SK-MEL-5 (cell line): ENCODE measurements at regions not wholly inside any gene's neighbourhood (a gene's known extent, or its start where the extent isn't known, plus 50 kb on each side); places are given as distances from the start of the nearest gene placed in this dataset.
A peak's percentile ranks its signal among the peaks of the same experiment; 100 is the strongest.

Source experiments
- DNase-seq: peaks from one replicate; pipeline ENCODE4 v3.0.0-alpha.2; 2016; ENCODE audit warnings: low read depth, low spot score
- in situ Hi-C: cut with HindIII; loops from 2 replicates; pipeline ENCODE4 v1.10.0; 2016; ENCODE audit warnings: low sequenced_read_pairs, high pct_unique_total_duplicates, low pct_unique_long_range_greater_than_20kb

DNA sequence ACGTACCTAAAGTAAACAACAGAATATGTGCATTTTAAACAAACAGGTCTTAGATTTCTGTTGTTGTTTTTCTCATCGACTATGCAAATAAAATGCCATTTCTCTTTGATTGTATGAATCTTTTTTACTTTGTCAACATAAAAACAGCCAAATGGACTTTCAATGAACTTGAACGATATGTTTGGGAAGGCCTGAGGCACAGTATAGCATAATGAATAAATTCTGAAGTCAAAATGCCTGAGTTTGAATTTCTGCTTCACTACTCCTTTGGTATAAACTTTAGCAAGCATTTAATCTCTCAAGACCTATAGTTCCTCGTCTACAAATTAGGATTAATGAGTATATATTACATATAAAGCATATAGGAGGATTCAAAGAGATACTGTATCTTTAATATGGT lies 1369.9 kb upstream of the TENM4 start:
- in situ Hi-C loops, result no loop called here
- DNase-seq, result no peak

GRCh38 chr11:80798174-80798573 lies 1357.3 kb upstream of the TENM4 start:
- in situ Hi-C loops, result no loop called here
- DNase-seq, result no peak

DNA sequence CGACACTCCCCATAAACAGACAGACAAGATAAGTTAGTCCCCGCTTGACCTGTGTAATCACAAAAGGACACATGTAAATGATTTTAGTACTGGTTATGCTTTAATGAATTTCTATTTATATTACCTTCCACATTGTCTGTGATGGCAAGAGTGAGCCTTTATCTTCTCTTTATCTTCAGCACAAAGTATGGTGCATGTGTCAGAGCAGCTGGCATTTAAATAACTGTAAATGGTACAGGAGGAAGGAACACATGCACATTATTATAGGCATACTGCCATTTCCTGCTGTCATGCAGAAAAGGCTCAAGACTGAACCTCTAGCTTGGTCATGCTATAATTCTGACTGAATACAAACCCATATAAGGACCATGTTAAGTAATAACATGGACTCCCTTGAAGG lies 1342.7 kb upstream of the TENM4 start:
- DNase-seq, result no peak
- in situ Hi-C loops, result no loop called here

DNA sequence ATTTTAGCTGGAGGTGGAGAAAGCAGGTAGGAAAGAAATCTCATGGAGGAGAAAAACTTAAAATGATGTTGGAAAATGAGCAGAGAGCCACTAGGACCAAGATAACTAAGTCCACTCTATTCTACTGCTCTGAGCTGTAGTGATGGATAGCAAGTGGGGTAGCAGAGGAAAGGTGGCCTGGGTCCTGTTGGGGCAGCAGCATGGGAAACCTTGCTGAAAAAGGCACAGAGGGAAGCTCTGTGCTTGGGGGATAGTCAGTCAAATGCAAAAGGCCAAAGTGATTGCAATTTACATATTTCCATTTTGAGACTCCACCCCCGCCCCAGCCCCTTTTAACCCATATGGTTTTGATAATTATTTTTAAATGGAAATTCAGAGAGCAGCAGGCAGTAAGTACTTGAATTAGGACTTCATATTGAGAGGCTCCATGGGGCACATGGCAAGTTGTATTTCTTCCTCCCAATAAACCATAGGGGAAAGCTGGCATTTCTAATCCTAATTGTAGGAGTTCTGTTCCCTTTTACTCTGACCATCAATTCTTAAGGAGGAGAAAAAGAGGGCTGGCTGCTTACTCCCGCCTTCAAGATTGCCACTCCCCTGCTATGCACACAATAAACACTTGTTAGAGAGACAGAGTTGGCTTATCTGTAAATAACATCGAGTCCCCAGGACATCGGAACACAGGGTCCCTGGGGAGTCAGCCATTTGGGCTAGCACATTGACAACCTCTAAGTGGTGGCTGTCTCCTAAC lies 1341.5 kb upstream of the TENM4 start:
- in situ Hi-C loops, result no loop called here
- DNase-seq, result no peak

DNA sequence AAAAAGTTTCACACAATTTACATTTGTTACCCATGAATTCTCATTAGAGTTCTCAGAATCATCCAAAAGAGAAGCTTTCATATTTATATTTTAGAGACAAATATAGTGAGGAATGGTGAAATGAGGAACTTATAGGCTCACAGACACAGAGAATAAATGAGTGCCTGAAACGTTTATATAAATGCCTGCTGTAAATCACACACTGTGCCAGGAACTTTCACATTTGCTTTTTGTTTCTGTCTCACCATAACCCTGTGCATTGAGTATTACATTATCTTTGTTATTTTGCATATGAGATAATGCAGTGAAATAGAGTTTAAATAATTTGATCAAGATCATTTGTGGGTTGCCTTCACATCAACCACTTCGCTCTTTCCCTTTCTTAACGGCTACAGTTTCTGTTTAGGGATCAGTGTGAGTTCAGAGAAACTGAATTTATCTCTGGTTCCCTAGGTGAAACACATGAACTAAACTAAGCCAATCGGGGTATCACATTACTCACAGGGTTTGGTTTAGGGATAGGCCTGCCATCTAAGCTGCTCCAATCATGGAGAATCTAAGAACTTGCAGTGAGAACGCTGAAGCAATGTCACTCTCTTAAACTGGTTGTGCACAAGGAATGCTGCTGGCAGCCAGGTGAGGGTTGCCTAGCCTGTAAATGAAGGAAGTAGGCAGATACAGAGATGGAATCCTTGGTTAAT lies 1339.2 kb upstream of the TENM4 start:
- DNase-seq, result no peak
- in situ Hi-C loops, result no loop called here

- in situ Hi-C loops, result no loop called here
- DNase-seq, result no peak
Measured at GRCh38 chr11:80778941-80779340, 1338.1 kb upstream of the TENM4 start.

- in situ Hi-C loops, result no loop called here
- no peak for DNase-seq
Measured at GRCh38 chr11:80778432-80778831, 1337.6 kb upstream of the TENM4 start.

GRCh38 chr11:80773919-80774318 lies 1333.1 kb upstream of the TENM4 start:
- in situ Hi-C loops, result no loop called here

DNA sequence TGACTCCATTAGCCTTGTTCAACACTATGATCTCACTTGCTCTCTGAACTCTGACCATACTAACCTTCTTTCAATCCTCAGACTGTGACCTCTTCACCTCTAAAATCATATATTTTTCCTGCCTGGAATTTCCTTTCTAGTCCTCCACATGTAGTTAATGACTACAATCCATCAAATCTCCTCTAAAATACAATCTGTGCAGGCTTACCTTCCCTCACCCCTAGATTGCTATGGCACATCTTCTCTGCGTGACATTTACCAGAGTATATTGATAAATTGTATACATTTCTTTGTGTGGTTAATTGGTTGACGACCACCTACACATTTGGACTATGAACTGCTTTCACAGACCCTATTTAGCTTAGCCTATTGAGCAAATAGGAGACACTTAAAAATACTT lies 1330.2 kb upstream of the TENM4 start:
- in situ Hi-C loops, result no loop called here
- no peak for DNase-seq

More at GRCh38 chr11:80773919-80774318, 1333.1 kb upstream of the TENM4 start:
- DNase-seq, result no peak

DNA sequence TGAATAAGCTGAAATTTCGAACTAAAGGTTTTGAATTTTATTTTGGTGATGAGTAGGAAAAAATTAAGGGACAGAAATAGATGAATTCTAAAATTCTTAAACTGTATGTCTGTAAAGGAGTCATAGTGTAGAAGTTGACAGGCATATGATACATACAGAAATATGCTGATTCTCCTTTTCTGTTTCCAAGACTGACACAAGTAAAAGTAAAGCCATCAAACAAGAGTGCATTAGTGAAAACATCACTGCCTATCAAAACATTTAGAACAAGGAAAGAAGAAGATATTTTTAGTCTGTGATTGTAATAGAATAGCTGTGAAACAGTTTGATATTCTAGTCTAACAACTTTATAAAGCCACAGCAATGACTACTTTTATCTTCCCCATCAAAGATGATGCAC lies 1318.0 kb upstream of the TENM4 start:
- in situ Hi-C loops, result no loop called here
- no peak for DNase-seq

DNA sequence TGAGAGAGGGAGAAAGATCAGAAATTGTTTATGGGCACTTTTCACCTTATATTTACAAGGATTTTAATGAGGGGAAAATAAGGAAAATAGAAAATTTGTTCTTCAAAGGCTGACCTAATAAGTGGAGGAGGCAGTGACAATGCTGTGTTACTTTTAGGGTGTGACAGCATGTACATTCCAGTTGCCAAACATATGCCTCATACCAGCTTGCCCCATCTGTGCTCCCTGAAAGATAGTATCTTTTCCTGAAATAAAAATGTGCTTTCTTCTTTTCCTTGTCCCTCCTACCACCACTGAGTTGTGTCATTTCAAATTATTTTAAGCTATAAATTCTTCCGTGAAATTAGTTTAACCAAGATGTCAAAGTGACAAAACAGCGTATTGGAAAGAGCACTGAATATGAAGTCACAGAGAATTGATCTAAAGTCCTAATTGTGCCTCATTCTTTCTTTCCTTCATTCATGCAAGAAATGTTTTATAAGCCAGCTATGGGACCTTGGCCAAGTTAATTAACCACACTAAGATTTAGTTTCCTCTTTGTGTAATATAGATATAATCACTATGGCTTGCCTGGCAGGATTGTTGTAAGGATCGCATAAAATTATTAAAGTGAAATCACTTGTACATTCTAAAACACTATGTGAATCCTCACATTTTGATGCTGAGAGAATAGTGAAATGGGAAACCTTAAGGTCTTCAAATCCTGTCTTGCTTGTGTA lies 1307.5 kb upstream of the TENM4 start:
- in situ Hi-C loops, result no loop called here
- DNase-seq, result no peak

DNA sequence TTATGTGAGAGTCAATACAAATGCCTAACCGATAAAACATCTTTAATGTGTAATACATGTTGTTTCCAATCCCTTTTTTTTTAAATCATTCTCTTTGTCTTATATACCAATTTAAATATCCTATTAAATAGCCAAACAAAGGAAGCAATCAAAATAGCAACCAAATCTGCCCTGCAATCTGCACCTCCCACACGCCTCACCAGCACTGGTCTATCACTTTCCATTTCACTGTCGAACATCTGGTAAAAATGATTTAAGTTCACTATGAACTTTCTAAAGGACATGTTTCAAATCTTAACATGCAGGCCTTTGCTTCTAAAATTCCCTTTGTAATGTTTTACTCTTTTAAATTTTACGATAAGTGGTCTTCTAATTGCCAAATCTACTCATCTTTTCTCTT lies 1305.5 kb upstream of the TENM4 start:
- in situ Hi-C loops, result no loop called here
- DNase-seq, result no peak

GRCh38 chr11:80745416-80745815 lies 1304.6 kb upstream of the TENM4 start:
- DNase-seq, result no peak
- in situ Hi-C loops, result no loop called here

GRCh38 chr11:80733790-80734189 lies 1293.0 kb upstream of the TENM4 start:
- in situ Hi-C loops, result no loop called here
- no peak for DNase-seq

DNA sequence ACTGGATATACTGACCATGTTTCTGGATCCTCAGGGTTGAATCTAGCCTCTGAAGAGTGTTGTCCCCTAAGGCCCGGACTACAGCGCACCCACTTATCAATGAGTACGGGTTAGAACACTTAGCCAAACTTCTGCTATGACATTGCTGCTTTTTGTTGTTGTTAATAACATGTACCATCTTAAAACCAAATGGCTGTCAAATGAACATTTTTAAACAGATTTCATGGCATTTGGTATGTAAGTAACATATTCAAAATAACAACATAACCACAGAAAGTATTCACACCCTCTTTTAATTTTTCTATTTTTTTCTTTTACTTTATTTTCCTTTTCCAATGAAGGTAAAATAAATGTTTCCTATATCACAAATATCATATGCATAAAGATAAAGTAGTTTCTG lies 1292.5 kb upstream of the TENM4 start:
- in situ Hi-C loops, result no loop called here
- DNase-seq, result no peak

- in situ Hi-C loops, result no loop called here
- DNase-seq, result peak; percentile 11
Measured at GRCh38 chr11:80727315-80727714, 1286.5 kb upstream of the TENM4 start.

DNA sequence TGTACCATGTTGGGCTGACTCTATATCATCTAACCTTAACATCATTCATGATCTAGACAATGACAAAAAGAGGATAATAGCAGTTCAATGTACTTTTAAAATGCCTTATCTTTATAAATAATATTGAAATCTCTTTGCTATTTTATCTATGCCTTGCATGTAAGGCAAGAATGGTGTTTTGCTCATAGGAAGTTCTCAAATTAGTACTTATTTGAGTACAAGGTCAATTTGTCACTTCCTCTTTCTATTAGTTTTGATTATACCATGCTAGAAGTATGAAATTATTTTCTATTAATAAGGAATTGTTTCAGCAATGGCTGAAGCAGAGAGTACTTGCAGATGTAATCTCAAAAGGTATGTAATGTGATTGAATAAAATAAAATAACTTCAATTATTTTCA lies 1285.4 kb upstream of the TENM4 start:
- in situ Hi-C loops, result no loop called here
- no peak for DNase-seq

- in situ Hi-C loops, result no loop called here
- DNase-seq, result no peak
Measured at GRCh38 chr11:80724366-80724765, 1283.5 kb upstream of the TENM4 start.

GRCh38 chr11:80722629-80723028 lies 1281.8 kb upstream of the TENM4 start:
- DNase-seq, result no peak
- in situ Hi-C loops, result no loop called here
